Caco-2 (cell line): ENCODE measurements at regions not wholly inside any gene's neighbourhood (a gene's known extent, or its start where the extent isn't known, plus 50 kb on each side); places are given as distances from the start of the nearest gene placed in this dataset.

Source experiments
- BruUV-seq: library from RNA; stranded (reverse); fragments of 400-500 nt; replicated peaks from 2 replicates; lab custom pipeline; 2021; lab: Mats Ljungman, UMichigan
- CTCF ChIA-PET: fragments of 300-600 bp; sonication (Branson Sonifier 250); formaldehyde crosslinking; loops from one replicate; lab custom pipeline; 2022; ENCODE audit warnings: antibody characterized with exemption; lab: Charles Lee
- POLR2A ChIA-PET: fragments of 300-600 bp; sonication (Branson Sonifier 250); formaldehyde crosslinking; loops from one replicate; lab custom pipeline; 2022; ENCODE audit warnings: antibody characterized with exemption; lab: Charles Lee
- DNase-seq, 2 experiments: peaks; one replicate each; pipeline versions ENCODE4 v3.0.0 to v3.0.0-alpha.2; 2020 to 2022
- H3K27me3 ChIP-seq: replicated peaks from 2 replicates; pipeline ENCODE4 v1.6.0; 2011; ENCODE audit warnings: low read length; ENCODE audit not compliant: control insufficient read depth, insufficient read depth
- H3K36me3 ChIP-seq: 2 replicates; pipeline ENCODE4 v1.5.1; 2011; ENCODE audit warnings: low read length; ENCODE audit not compliant: control insufficient read depth, insufficient read depth
- H3K4me1 ChIP-seq: fragments of 250-450 bp; sonication (Bioruptor Pico); 2 replicates; pipeline ENCODE4 v1.5.1; 2020; ENCODE audit warnings: mild to moderate bottlenecking
- H3K4me3 ChIP-seq: 2 replicates; pipeline ENCODE4 v1.5.1; 2011; ENCODE audit warnings: low read depth, mild to moderate bottlenecking, control low read depth, low read length
- H3K9me3 ChIP-seq: fragments of 250-450 bp; sonication (Bioruptor Pico); 2 replicates; pipeline ENCODE4 v1.5.1; 2020; ENCODE audit warnings: mild to moderate bottlenecking, moderate library complexity
- H3K27ac Mint-ChIP-seq: one replicate; pipeline ENCODE4 v1.8.0; 2022; ENCODE audit warnings: mixed read lengths; ENCODE audit not compliant: unreplicated experiment
- H3K27me3 Mint-ChIP-seq: one replicate; pipeline ENCODE4 v1.8.0; 2022; ENCODE audit warnings: mixed read lengths; ENCODE audit not compliant: insufficient read depth, unreplicated experiment
- H3K36me3 Mint-ChIP-seq: one replicate; pipeline ENCODE4 v1.8.0; 2022; ENCODE audit warnings: mild to moderate bottlenecking, mixed read lengths; ENCODE audit not compliant: insufficient read depth, unreplicated experiment
- H3K4me1 Mint-ChIP-seq: one replicate; pipeline ENCODE4 v1.8.0; 2022; ENCODE audit warnings: low read depth, mixed read lengths; ENCODE audit not compliant: unreplicated experiment
- H3K4me3 Mint-ChIP-seq: one replicate; pipeline ENCODE4 v1.8.0; 2022; ENCODE audit warnings: mild to moderate bottlenecking, moderate library complexity, mixed read lengths; ENCODE audit not compliant: unreplicated experiment
- H3K9me3 Mint-ChIP-seq: one replicate; pipeline ENCODE4 v1.8.0; 2022; ENCODE audit warnings: mixed read lengths; ENCODE audit not compliant: unreplicated experiment
- intact Hi-C: fragments of 100-400 bp; cut with micrococcal nuclease; formaldehyde crosslinking; loops from one replicate; pipeline ENCODE4 v1.10.0; 2022; ENCODE audit not compliant: unreplicated experiment
- TF ChIP-seq, protein P1 (sequence below), 2 experiments: fragments of 200-600 bp in 1 of 2; IDR thresholded peaks; 1 replicate in 1 of 2; 2 replicates in 1 of 2; pipeline versions ENCODE4 v1.5.1 to v1.8.0; 2011 to 2022; ENCODE audit warnings: antibody characterized with exemption in 1 of 2, control low read depth in 1 of 2, inconsistent platforms in 1 of 2, low read depth in 1 of 2, low read length in 1 of 2, mild to moderate bottlenecking in 1 of 2, moderate library complexity in 1 of 2; ENCODE audit not compliant: insufficient read depth in 1 of 2, severe bottlenecking in 1 of 2, unreplicated experiment in 1 of 2

DNA sequence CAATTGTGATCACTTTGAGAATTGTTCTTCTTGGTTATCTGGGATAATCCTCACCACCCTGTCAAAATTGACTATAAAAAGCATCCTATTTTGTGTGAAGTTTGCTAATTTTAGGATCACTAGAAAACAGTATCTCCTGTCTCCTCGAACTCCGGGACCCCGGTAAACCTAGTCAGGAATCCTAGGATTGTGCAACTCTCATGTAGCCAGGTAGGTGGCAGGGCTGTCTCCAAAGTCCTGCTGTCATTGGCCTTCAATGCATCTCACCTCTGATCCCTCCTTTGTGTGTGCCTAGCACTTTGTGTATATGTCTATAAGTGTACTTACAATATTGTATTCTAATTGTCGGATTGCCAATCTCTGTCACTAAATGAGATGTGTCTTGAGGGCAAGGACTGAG, 1564.8 kb downstream of the RPA4 start:
- H3K4me3 Mint-ChIP-seq, result no peak overlapping the region
- Histone ChIP-seq H3K9me3 (no peaks in the 10 kb centered on the region), H3K4me3 (no peak overlapping the region), H3K4me1 (no peaks in the 10 kb centered on the region), H3K27me3 (no peaks in the 10 kb centered on the region), H3K36me3 (no peaks in the 10 kb centered on the region)
- intact Hi-C loops, result no loop called here
- no peaks in the 10 kb centered on the region for H3K27me3 Mint-ChIP-seq
- TF ChIP-seq, protein P1, sequence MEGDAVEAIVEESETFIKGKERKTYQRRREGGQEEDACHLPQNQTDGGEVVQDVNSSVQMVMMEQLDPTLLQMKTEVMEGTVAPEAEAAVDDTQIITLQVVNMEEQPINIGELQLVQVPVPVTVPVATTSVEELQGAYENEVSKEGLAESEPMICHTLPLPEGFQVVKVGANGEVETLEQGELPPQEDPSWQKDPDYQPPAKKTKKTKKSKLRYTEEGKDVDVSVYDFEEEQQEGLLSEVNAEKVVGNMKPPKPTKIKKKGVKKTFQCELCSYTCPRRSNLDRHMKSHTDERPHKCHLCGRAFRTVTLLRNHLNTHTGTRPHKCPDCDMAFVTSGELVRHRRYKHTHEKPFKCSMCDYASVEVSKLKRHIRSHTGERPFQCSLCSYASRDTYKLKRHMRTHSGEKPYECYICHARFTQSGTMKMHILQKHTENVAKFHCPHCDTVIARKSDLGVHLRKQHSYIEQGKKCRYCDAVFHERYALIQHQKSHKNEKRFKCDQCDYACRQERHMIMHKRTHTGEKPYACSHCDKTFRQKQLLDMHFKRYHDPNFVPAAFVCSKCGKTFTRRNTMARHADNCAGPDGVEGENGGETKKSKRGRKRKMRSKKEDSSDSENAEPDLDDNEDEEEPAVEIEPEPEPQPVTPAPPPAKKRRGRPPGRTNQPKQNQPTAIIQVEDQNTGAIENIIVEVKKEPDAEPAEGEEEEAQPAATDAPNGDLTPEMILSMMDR (IDR thresholded peaks at IDR 0.05; ENCODE audit: insufficient read depth in 1 of 2, low read depth in 1 of 2, low read length in 1 of 2, severe bottlenecking in 1 of 2, unreplicated experiment in 1 of 2), result no peak
- no peaks in the 10 kb centered on the region for H3K4me1 Mint-ChIP-seq
- no peak for DNase-seq
- H3K27ac Mint-ChIP-seq, result no peak overlapping the region
- no peaks in the 10 kb centered on the region for H3K9me3 Mint-ChIP-seq
- ChIA-PET POLR2A (no interaction called here), CTCF (no interaction called here)
- H3K36me3 Mint-ChIP-seq, result no peaks in the 10 kb centered on the region
- BruUV-seq, result no TSS peak

DNA sequence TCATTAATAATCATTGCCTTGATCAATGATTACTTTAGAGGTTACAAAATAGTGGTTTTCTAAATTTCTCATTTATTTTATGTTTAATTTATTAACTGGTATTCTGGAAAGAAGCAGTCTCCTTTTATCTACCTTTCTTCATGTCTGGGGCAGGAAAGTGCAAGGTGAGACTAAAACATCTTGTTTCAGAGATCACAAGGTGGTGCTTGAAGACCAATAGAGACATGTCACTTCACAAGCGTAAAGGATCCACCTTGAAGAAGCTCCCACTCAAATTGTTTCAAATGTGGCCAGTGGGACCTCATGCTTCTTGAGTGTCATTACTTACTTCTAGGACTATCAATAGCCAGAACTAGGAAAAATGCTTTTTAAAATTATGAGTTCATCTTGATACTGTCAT, 1568.7 kb downstream of the RPA4 start:
- no peak overlapping the region for H3K4me3 Mint-ChIP-seq
- H3K27me3 Mint-ChIP-seq, result peaks cover 2% of the 10 kb centered on the region
- no peaks in the 10 kb centered on the region for H3K36me3 Mint-ChIP-seq
- Histone ChIP-seq H3K27me3 (no peaks in the 10 kb centered on the region), H3K4me1 (no peaks in the 10 kb centered on the region), H3K36me3 (no peaks in the 10 kb centered on the region), H3K4me3 (no peak overlapping the region), H3K9me3 (no peaks in the 10 kb centered on the region)
- intact Hi-C loops, result no loop called here
- H3K9me3 Mint-ChIP-seq, result no peaks in the 10 kb centered on the region
- ChIA-PET POLR2A (no interaction called here), CTCF (no interaction called here)
- H3K4me1 Mint-ChIP-seq, result no peaks in the 10 kb centered on the region
- no peak overlapping the region for H3K27ac Mint-ChIP-seq
- TF ChIP-seq, protein P1 (IDR thresholded peaks at IDR 0.05; ENCODE audit: insufficient read depth in 1 of 2, low read depth in 1 of 2, low read length in 1 of 2, severe bottlenecking in 1 of 2, unreplicated experiment in 1 of 2), result no peak
- no peak for DNase-seq
- BruUV-seq, result no TSS peak

DNA sequence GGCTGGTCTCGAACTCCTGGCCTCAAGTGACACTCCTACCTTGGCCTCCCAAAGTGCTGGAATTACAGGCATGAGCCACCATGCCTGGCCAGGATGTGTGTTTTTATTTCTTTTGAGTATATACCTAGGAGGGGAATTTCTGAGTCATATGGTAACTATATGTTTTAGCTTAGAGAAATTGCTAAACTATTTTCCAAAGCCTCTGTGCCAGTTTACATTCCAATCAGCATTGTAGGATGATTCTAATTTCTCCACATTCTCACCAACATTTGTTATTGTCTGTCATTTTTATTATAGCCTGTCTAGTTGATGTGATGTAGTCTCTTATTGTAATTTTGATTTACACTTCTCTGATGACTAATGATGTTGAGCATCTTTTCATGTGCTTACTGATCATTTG, 1576.0 kb downstream of the RPA4 start:
- no peaks in the 10 kb centered on the region for H3K36me3 Mint-ChIP-seq
- Histone ChIP-seq H3K9me3 (no peaks in the 10 kb centered on the region), H3K27me3 (no peaks in the 10 kb centered on the region), H3K36me3 (no peaks in the 10 kb centered on the region), H3K4me1 (no peaks in the 10 kb centered on the region), H3K4me3 (no peak overlapping the region)
- no peaks in the 10 kb centered on the region for H3K9me3 Mint-ChIP-seq
- intact Hi-C loops, result no loop called here
- no TSS peak for BruUV-seq
- DNase-seq, result no peak
- TF ChIP-seq, protein P1 (IDR thresholded peaks at IDR 0.05; ENCODE audit: insufficient read depth in 1 of 2, low read depth in 1 of 2, low read length in 1 of 2, severe bottlenecking in 1 of 2, unreplicated experiment in 1 of 2), result no peak
- POLR2A ChIA-PET, result no interaction called here
- CTCF ChIA-PET, result no interaction called here
- H3K27ac Mint-ChIP-seq, result no peak overlapping the region
- no peaks in the 10 kb centered on the region for H3K4me1 Mint-ChIP-seq
- no peak overlapping the region for H3K4me3 Mint-ChIP-seq
- H3K27me3 Mint-ChIP-seq, result peaks cover 2% of the 10 kb centered on the region
